HUDEP-2 (cell line): ENCODE measurements at regions not wholly inside any gene's neighbourhood (a gene's known extent, or its start where the extent isn't known, plus 50 kb on each side); places are given as distances from the start of the nearest gene placed in this dataset.
A peak's percentile ranks its signal among the peaks of the same experiment; 100 is the strongest.

ENCODE experiments used
- DNase-seq, 76 experiments: peaks; one replicate each; lab custom pipeline; 2025; ENCODE audit not compliant: unreplicated experiment in 76 of 76; lab: John Stamatoyannopoulos, UW

GRCh38 chr4:20575486-20575885, 124.8 kb upstream of the PACRGL start:
- no peak for DNase-seq

DNA sequence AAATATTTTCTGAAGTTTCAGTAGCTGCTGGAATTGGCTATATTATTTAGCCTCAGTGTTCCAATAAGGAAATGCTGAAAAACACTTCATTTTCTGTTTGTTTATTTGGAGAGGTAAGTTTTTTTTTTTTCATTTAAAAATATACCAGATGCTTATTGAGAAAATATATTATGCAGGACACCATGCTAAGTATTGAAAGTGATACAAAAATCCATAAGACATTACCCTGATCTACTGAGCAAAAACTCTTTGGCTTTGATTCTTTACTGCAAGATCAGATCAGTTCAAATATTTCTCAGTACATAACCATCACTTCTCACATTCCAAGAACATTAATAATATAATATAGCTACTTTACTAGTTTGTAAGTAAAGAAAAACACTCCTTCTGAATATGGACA, 123.4 kb upstream of the PACRGL start:
- no peak for DNase-seq

DNA sequence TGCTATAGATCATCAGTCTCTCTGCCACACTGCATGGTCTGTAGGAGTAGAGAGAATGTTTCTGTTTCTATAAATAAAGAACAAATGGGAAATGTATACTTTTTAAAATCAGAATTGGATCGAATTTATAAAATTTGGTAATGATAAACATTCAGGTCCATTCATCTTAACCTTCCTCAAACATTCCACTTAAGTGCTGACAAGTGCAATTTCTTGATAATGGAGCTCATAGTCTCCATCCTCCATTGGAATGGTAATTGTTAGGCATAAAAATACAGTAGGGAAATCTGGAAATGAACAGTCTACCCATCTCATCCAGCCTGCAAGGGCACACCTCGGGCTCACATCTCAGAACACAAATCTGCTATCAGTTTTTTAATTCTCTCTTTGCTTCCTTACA, 122.6 kb upstream of the PACRGL start:
- no peak for DNase-seq

- no peak for DNase-seq
Measured at GRCh38 chr4:20580907-20581306, 119.4 kb upstream of the PACRGL start.

- no peak for DNase-seq
Measured at GRCh38 chr4:20589436-20589835, 110.8 kb upstream of the PACRGL start.

DNA sequence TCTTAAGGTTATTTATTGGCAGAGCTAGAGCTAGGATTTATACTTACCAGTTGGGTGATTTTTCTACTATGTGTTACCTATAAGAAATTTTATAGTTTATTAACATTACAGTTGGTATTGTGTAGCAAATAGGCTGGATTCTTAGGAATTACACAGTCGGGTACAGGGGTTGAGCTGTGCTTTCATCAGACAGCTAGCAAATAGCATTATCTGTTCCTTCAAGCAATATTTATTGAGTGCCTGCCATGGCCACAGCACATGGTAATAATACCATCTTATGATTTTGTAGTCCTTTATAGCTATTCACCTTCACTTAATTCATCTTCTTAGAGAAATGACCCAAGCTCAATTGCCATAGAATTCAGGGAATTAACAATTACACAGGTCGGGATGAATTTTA, 109.4 kb upstream of the PACRGL start:
- DNase-seq, result no peak

- no peak for DNase-seq
Measured at GRCh38 chr4:20591571-20591970, 108.7 kb upstream of the PACRGL start.

GRCh38 chr4:20592013-20592412, 108.2 kb upstream of the PACRGL start:
- no peak for DNase-seq

DNA sequence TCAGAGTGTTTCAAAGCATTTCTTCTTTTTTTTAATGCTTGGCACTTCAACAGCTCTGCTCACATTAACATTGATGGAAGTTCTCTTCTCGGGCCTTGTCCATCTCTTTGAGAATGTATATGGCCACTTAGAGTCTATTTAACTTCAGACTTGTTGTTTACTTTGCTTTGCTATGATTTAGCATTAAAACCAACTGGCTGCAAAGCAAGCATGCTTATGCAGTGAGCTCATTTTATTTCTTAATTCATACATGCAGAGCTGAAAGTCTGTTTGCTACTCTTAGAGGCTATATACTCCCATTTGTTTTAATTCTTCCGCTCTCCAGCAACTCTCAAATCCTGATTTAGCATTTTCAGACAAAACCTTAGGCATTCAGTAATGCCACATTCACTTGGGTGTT, 107.6 kb upstream of the PACRGL start:
- DNase-seq, result no peak

- DNase-seq, result peak in 1 of 76 experiments; percentile 0
Measured at GRCh38 chr4:20598626-20599025, 101.6 kb upstream of the PACRGL start.

- DNase-seq, result no peak
Measured at GRCh38 chr4:20603671-20604313, 96.5 kb upstream of the PACRGL start.

DNA sequence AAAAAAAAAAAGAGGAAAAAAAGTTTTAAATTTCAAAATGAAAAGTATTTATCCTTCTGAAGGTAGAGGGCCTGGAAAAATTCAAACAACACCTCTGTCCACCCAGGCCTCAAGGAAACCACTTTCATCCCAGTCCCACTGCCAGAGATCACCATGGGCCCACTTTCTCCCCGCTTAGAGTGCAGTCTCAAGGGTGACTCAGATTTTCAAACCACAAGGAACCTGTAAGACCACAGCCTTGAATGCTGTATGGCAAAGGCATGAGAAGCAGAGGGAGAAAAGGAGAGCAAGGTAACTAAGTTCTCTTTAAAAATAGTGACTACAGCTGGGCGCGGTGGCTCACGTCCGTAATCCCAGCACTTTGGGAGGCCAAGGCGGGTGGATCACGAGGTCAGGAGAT, 87.9 kb upstream of the PACRGL start:
- no peak for DNase-seq

DNA sequence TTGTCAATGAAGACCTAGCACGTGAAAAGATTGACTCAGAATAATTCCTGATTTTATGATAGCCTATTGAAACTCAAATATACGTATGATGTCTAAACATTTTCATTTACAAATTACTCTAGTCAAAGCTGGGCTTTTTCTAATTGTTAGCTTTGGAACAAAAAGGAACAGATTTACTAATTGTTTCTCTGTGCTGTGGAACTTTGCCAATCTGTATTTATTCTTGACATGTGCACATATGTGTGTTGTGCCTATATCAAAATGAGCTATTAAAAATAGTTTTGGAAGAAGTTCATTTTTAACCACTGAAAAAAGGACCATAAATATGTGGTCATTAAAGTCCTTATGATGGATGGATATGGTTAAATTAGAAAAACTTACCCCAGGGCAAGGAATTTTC, 85.4 kb upstream of the PACRGL start:
- DNase-seq, result no peak

DNA sequence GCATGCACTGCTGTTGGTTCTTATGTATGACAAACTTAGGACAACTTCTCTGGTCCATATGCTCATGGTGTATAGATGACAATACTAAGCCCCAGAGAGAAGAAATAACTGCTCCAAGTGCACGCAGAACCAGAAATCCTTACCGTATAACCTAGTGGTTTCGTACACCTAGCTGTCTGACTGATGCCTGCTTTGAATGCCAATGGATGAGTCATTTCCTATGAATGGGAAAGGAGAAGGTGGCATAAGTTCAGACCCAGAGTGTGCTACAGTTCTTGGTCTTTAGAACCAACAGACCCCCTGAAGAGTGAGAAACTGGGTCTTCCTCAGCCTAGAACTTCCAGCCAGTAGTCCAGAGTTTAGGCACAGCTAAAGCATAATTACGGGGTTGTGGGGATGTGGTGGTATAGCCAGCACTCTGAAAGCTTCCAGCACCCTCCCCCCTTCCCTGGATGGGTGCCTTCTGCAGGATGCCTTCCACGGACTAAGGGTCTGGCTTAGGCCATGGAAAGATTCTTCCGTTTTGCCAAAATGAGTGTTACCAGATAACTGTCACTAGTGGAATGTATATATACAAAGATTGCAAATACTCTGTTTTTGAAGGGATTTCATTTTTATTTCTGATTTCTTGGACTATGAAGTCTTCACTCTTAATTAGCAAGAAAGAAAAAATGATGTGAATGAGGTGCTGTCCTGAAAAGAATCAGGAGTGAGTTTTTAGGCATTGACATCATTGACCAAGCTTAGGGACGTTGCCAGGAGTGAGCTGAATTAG, 84.6 kb upstream of the PACRGL start:
- no peak for DNase-seq

DNA sequence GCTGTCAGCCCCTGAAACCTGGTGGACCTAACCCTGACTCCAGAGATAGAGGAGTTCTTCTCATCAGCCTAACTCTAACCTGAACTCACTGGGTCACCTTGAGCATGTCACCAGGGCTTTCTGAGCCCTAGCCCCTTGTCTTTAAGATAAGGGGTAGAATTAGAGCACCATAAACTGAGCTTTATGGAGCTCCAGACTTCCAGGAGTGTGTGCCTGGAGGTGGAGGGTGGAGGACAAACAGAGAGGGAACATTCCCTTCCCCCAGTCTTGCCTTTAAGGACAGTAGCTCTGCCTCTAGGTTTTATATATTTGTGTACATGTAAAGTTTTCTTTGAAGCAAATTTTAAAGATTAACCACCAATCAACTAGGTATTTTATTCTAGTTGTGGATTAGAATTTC, 83.9 kb upstream of the PACRGL start:
- DNase-seq, result no peak

- DNase-seq, result no peak
Measured at GRCh38 chr4:20616848-20617247, 83.4 kb upstream of the PACRGL start.

- no peak for DNase-seq
Measured at GRCh38 chr4:20617678-20618396, 82.4 kb upstream of the PACRGL start.

DNA sequence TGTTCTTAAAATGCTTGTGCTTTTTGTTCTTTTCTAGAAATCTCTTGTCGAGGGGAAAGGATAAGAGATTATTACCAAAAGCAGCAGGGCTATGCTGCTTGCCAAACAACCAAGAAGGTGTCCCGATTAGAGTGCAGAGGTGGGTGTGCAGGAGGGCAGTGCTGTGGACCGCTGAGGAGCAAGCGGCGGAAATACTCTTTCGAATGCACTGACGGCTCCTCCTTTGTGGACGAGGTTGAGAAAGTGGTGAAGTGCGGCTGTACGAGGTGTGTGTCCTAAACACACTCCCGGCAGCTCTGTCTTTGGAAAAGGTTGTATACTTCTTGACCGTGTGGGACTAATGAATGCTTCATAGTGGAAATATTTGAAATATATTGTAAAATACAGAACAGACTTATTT, 81.5 kb upstream of the PACRGL start:
- no peak for DNase-seq

- DNase-seq, result no peak
Measured at GRCh38 chr4:20621476-20621875, 78.8 kb upstream of the PACRGL start.

DNA sequence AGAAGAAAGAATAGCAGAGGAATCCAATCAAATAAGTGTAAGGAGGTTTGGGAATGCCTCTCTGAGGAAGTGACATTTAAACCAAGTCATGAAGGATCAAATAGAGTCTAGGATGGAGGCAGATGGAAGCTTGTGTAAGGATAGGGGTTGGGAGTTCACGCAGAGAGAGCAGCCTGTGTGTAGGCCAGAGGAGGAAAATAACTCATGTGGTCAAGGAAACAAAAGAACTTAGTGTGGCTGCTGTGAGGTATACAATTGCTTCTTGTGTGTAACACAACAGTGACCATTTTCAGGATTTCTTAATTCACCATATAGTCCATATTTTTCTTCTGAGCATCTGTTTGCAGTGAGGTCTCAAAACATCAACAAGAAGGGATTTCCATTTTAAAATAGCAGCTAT, 77.6 kb upstream of the PACRGL start:
- no peak for DNase-seq

DNA sequence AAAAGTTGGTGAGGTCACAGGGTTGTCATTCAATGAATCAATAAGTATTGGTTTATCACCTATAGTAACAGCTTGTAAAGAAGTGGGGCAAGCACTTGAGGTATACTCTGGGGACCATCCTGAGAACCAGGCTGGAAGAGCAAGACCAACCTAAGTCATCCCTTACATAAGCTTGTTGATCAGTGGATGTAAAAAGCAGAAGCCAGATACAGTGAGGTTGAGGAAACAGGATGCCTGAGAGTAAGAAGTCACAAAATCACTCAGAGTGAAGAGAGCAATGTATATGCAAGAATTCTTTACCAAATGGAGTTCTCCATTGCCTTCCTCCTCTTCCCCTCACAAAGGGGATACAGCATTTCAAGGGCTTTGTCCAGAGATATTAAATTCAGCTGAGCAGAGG, 76.3 kb upstream of the PACRGL start:
- DNase-seq, result no peak

DNA sequence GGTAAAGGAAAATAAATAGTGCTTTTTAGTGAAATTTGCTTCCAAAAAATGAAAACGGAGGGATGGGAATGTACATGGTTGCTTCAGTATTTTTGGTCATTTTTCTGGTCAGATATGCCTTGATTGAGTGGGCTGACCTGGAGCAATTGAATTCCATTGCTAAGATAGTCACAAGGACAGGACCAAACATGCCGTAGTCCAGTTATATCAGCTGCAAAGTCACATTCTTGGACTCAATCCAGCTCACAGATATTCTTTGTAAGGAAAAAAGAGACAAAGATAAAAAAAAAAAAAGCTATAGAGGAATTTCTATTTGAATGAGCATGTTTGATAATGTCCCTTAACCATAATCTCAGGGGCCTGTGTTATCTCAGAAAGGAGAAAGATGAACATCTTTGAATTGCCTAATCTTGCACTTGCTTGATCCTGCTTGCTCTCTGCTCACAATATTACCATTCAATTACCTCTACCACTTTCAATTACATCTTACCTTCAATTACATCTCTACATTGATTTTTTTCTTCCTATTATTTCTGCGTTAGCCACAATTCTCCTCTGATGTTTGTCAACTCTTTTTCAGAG, 75.4 kb upstream of the PACRGL start:
- DNase-seq, result no peak
